Suppressor macrophage (primary cell): ENCODE measurements at regions not wholly inside any gene's neighbourhood (a gene's known extent, or its start where the extent isn't known, plus 50 kb on each side); places are given as distances from the start of the nearest gene placed in this dataset.
"Not testable (repeated sequence)": the region's sequence is repeated elsewhere in the genome, so short reads cannot be mapped to it uniquely, and the experiment has no call there.

ENCODE experiments used
- DNase-seq, 4 experiments: peaks; one replicate each; pipeline ENCODE4 v3.0.0-alpha.2; 2020 to 2022

GRCh38 chrX:123788193-123788592 is 55.3 kb upstream of the THOC2 start:
- DNase-seq: peak in 1 of 4 experiments; percentile 10

GRCh38 chrX:123788744-123789143 is 55.9 kb upstream of the THOC2 start:
- no peak for DNase-seq

- DNase-seq: no peak
These were observed 62.1 kb upstream of the XIAP start for GRCh38 chrX:123797543-123798447.

- DNase-seq: not testable (repeated sequence)
These were observed 61.0 kb upstream of the XIAP start for GRCh38 chrX:123798706-123799430.

GRCh38 chrX:123801901-123802300 is 58.0 kb upstream of the XIAP start:
- no peak for DNase-seq

GRCh38 chrX:123803331-123803983 is 56.4 kb upstream of the XIAP start:
- DNase-seq: peak; percentile 33 to 67 (median 52)

GRCh38 chrX:123803984-123804365 is 55.9 kb upstream of the XIAP start:
- not testable (repeated sequence) for DNase-seq

GRCh38 chrX:123807835-123808416 is 51.9 kb upstream of the XIAP start:
- DNase-seq: no peak

GRCh38 chrX:123809854-123810375 is 49.9 kb upstream of the XIAP start:
- no peak for DNase-seq
